ENCODE measurements at regions not wholly inside any gene's neighbourhood (a gene's known extent, or its start where the extent isn't known, plus 50 kb on each side); places are given as distances from the start of the nearest gene placed in this dataset.

DNA sequence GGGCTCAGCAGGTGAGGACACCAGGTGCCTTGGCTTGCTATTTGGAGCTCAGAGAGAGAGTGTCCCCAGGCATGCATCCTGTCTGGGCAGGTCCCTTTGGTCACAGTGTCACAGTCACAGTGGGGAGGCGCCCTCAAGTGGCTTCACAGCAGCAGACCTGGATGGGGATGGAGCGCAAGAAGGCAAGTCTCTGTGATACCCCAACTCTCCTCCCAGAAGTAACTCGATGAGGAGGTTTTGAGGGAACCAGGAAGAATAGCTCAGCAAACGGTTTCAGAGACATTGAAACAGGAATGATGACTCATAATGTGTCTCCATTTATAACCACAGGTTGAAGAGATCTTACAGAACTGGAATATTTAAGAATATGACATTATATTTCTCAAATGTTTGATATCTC lies 66.5 kb upstream of the SH3GL3 start:
- TF ChIP-seq SP1 (IDR thresholded peaks at IDR 0.05) (no peak), L3MBTL2 (conservative IDR thresholded peaks at IDR 0.05) (no peak), LEF1 (IDR thresholded peaks at IDR 0.05; ENCODE audit: borderline replicate concordance) (no peak), BHLHE40 (IDR thresholded peaks at IDR 0.05; ENCODE audit: borderline replicate concordance) (no peak)
